ENCODE measurements at regions not wholly inside any gene's neighbourhood (a gene's known extent, or its start where the extent isn't known, plus 50 kb on each side); places are given as distances from the start of the nearest gene placed in this dataset.

DNA sequence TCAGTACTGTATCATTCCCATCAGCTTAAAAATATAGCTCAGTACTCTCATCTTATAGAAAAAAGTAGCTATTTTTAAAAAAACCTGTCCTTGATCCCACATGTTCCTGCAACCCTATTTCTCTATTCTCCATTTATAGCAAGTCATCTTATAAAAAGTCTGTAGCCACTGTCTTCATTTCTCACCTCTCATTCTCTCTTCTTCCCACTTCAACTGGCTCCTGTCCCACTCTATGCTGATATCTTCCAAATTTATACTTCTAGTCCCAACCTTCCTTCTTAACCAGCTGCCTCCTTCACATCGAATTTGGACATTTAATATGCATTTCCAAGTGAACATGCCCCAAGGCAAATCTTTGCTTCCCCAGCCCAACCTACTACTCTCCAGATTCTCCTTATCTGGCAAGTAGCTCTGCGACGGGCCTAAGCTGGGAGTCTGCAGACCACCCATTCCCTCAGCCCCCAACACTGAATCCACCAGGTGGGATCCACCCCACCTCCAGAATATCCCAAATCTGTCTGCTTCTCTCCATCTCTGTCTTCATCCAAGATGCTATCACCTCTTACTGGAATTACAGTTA, 52.0 kb upstream of the TANC2 start:
- no peak overlapping the region for H3K4me3 ChIP-seq (ENCODE audit: insufficient read depth, low read depth, low read length)
- DNase-seq = no peak
- H3K27me3 ChIP-seq (ENCODE audit: control insufficient read depth, insufficient read depth, low read length) = no peaks in the 10 kb centered on the region
- no peaks in the 10 kb centered on the region for H3K36me3 ChIP-seq (replicated peaks; ENCODE audit: control insufficient read depth, insufficient read depth, low read length)

DNA sequence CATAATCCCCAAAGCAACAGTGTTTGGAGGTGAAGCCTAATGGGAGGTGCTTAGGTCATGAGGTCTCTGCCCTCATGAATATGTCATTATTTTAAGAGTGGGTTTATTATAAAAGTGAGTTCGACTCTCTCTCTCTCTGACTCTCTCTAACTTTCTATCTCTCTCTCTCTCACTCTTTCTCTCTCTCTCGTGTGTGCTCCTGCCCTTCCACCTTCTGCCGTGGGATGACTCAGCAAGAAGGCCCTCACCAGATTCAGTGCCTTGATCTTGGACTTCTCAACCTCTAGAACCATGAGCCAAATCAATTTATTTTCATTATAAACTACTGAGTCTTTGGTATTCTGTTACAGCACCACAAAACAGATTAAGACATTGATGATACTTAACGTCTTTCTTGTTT, 53.7 kb upstream of the TANC2 start:
- no peak overlapping the region for H3K4me3 ChIP-seq (ENCODE audit: insufficient read depth, low read depth, low read length)
- no peaks in the 10 kb centered on the region for H3K36me3 ChIP-seq (replicated peaks; ENCODE audit: control insufficient read depth, insufficient read depth, low read length)
- no peak for DNase-seq
- H3K27me3 ChIP-seq (ENCODE audit: control insufficient read depth, insufficient read depth, low read length) = no peaks in the 10 kb centered on the region

DNA sequence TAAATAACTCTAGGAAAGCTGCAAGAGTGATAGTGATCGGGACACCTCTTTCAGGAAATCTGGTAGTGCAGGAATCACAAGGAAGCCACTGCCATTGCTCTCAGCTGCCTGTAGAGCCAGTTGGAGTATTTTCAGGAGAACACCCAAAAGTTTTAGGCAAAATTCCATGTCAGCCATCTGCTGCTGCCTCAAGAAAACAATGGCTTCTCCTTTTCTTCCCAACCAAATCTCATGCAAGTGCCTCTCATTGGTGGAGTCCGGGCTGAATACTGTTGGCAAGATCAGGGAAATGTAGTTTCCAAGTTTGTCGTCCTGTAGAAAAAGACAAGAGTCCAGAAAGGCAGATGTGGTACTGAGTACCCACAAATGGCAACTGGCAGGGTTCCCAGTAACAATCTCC, 54.9 kb upstream of the TANC2 start:
- no peaks in the 10 kb centered on the region for H3K27me3 ChIP-seq (ENCODE audit: control insufficient read depth, insufficient read depth, low read length)
- no peak for DNase-seq
- no peaks in the 10 kb centered on the region for H3K36me3 ChIP-seq (replicated peaks; ENCODE audit: control insufficient read depth, insufficient read depth, low read length)
- no peak overlapping the region for H3K4me3 ChIP-seq (ENCODE audit: insufficient read depth, low read depth, low read length)

DNA sequence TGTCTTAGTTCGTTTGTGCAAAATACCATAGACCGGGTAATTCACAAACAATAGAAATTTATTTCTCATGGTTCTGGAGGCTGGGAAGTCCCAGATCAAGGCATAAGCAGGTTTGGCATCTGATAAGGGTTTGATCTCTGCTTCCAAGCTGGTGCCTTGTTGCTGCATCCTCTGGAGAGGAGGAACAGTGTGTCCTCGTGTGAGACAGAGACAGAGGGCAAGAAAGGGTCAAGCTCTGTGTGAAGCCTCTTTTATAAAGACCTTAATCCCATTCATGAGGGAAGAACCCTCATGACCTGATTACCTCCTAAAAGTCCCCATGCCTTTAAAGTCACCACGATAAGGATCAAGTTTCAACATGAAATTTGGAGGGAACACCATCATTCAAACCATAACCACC, 55.8 kb upstream of the TANC2 start:
- Histone ChIP-seq H3K36me3 (replicated peaks; ENCODE audit: control insufficient read depth, insufficient read depth, low read length) (no peaks in the 10 kb centered on the region), H3K4me3 (ENCODE audit: insufficient read depth, low read depth, low read length) (no peak overlapping the region), H3K27me3 (ENCODE audit: control insufficient read depth, insufficient read depth, low read length) (no peaks in the 10 kb centered on the region)
- no peak for DNase-seq

DNA sequence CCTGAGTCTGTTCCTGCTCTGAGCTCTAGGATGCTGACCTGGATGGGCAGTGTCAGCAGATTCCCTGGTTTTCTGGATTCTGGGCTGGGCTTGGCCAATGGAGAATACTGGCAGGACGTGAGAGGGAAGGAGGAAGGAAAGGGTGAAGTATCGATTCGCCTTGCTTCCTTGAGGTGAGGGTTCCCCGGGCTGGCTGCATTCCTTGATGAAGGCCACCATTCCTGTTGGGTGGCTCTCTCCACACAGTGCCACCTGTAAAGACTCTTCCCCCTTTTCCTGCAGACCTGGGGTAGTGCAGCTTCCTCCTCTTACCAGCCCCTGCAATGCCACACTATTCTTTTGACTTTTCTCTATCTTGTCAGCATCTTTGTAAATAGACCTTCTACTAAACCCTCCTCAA, 58.1 kb upstream of the TANC2 start:
- Histone ChIP-seq H3K27me3 (ENCODE audit: control insufficient read depth, insufficient read depth, low read length) (no peaks in the 10 kb centered on the region), H3K4me3 (ENCODE audit: insufficient read depth, low read depth, low read length) (no peak overlapping the region), H3K36me3 (replicated peaks; ENCODE audit: control insufficient read depth, insufficient read depth, low read length) (no peaks in the 10 kb centered on the region)
- DNase-seq = no peak

DNA sequence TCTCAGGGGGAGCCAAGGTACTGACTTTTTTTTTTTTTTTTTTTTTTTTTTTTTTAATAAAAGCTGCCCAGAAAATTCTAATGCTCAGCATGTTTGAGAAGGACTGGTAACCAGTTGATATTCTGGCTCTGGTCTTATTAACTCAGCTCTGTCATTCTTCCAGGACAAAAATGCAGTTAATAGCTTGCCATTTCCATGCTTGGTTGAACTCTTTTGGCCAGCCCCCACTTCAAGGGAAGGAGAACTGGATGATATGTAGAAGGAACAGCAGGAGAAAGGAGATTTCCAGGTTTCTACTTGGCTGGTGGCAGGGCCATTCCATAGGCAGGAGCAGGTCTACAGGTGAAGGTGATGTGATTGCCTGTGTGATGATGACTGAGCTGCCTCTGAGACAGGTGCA, 59.2 kb upstream of the TANC2 start:
- H3K27me3 ChIP-seq (ENCODE audit: control insufficient read depth, insufficient read depth, low read length) = no peaks in the 10 kb centered on the region
- H3K4me3 ChIP-seq (ENCODE audit: insufficient read depth, low read depth, low read length) = no peak overlapping the region
- DNase-seq = no peak
- H3K36me3 ChIP-seq (replicated peaks; ENCODE audit: control insufficient read depth, insufficient read depth, low read length) = no peaks in the 10 kb centered on the region

DNA sequence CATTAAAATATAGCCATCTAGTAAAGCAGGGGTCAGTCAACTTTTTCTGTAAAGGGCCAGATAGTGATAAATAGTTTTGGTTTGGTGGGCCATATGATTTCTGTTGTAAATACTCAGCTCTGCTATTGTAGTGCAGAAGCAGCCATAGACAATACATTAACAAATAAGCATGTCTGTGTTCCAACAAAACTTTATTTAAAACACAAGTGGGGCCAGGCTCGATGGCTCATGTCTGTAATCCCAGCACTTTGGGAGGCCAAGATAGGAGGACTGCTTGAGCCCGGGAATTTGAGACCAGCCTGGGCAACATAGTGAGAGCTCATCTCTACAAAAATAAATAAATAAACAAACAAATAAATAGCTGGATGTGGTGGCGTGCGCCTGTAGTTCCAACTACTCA, 60.8 kb upstream of the TANC2 start:
- DNase-seq = no peak
- no peaks in the 10 kb centered on the region for H3K36me3 ChIP-seq (replicated peaks; ENCODE audit: control insufficient read depth, insufficient read depth, low read length)
- H3K27me3 ChIP-seq (ENCODE audit: control insufficient read depth, insufficient read depth, low read length) = no peaks in the 10 kb centered on the region
- H3K4me3 ChIP-seq (ENCODE audit: insufficient read depth, low read depth, low read length) = no peak overlapping the region

DNA sequence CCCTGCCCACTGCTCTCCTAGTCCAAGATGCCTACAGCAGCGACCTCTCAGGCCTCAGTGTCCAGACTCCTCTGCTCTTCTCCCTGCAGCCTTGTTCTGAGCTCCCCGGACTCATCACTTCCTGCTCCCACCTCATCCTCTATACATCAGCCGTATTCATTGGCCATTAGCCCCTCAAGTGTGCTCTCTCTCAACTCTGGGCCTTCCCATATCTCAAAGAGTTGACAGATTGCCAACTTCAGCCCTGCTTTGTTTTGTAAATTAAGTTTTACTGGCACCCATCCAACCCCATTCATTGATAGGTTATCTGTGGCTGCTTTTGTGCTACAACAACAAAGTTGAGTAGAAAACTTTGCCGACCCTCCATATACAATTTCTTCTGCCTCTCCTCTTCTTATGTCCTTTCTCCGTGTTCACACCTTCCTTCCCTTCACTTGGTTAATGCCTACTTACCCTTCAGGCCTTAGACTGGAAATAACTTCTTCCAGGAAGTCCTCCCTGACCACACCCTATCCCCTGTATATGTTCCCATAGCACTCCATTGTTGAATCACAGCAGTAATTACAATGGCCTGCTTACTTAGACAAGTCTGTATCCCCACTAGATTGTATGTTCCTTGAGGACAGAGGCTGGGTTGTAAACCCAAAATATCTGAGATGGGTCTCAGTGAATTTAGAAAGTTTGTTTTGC, 63.4 kb upstream of the TANC2 start:
- H3K36me3 ChIP-seq (replicated peaks; ENCODE audit: control insufficient read depth, insufficient read depth, low read length) = no peaks in the 10 kb centered on the region
- DNase-seq = no peak
- H3K27me3 ChIP-seq (ENCODE audit: control insufficient read depth, insufficient read depth, low read length) = no peaks in the 10 kb centered on the region
- H3K4me3 ChIP-seq (ENCODE audit: insufficient read depth, low read depth, low read length) = no peak overlapping the region

DNA sequence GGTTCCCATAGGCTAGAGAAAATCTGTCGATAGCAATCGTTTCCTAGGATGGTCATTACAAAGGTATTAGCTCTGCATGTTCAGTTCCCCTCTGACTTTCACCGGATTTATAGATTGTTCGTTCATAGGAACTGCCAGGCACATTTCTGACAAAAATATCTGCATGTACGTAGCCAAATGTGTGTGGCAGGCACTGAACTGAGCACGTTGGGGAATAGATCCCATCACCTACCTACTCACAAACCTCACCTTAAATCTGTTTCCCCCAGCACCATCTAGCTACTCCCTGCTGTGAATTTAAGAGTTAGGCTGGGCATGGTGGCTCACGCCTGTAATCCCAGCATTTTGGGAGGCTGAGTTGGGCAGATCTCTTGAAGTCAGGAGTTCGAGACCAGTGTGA, 64.5 kb upstream of the TANC2 start:
- no peaks in the 10 kb centered on the region for H3K27me3 ChIP-seq (ENCODE audit: control insufficient read depth, insufficient read depth, low read length)
- no peak for DNase-seq
- H3K36me3 ChIP-seq (replicated peaks; ENCODE audit: control insufficient read depth, insufficient read depth, low read length) = no peaks in the 10 kb centered on the region
- no peak overlapping the region for H3K4me3 ChIP-seq (ENCODE audit: insufficient read depth, low read depth, low read length)

DNA sequence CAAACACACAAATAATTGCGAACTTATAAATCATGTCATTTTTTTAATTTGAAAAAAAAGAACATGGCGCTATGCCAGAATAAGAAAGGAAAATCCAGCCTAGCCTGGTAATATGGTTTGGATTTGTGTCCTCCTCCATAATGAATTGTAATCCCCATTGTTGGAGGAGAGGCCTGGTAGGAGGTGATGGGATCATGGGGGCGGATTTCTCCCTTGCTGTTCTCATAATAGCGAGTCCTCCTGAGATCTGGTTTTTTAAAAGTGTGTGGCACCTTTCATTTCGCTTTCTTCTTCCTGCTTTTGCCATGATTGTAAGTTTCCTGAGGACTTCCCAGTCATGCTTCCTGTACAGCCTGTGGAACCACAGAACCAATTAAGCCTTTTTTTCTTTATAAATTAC, 65.9 kb upstream of the TANC2 start:
- H3K4me3 ChIP-seq (ENCODE audit: insufficient read depth, low read depth, low read length) = no peak overlapping the region
- no peaks in the 10 kb centered on the region for H3K36me3 ChIP-seq (replicated peaks; ENCODE audit: control insufficient read depth, insufficient read depth, low read length)
- H3K27me3 ChIP-seq (ENCODE audit: control insufficient read depth, insufficient read depth, low read length) = no peaks in the 10 kb centered on the region
- no peak for DNase-seq

DNA sequence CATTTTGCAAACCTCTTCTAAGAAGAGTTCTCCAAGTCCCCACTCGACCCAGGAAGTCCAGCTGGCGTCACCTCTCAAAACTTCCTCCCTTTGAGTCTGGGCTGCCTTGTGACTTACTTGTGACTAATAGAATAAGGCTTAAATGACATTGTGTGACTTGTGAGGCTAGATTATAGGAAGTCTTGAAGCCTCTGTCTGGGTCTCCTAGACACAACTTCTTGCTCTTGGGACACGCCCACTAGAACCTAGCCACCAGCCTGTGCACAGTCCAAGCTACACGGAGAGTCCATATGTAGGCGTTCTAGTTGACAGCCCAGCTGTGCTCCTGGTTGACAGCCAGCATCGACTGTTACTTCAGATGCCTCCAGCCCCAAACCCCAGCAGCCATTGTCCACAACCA, 66.7 kb upstream of the TANC2 start:
- Histone ChIP-seq H3K4me3 (ENCODE audit: insufficient read depth, low read depth, low read length) (no peak overlapping the region), H3K27me3 (ENCODE audit: control insufficient read depth, insufficient read depth, low read length) (no peaks in the 10 kb centered on the region), H3K36me3 (replicated peaks; ENCODE audit: control insufficient read depth, insufficient read depth, low read length) (no peaks in the 10 kb centered on the region)
- DNase-seq = no peak

DNA sequence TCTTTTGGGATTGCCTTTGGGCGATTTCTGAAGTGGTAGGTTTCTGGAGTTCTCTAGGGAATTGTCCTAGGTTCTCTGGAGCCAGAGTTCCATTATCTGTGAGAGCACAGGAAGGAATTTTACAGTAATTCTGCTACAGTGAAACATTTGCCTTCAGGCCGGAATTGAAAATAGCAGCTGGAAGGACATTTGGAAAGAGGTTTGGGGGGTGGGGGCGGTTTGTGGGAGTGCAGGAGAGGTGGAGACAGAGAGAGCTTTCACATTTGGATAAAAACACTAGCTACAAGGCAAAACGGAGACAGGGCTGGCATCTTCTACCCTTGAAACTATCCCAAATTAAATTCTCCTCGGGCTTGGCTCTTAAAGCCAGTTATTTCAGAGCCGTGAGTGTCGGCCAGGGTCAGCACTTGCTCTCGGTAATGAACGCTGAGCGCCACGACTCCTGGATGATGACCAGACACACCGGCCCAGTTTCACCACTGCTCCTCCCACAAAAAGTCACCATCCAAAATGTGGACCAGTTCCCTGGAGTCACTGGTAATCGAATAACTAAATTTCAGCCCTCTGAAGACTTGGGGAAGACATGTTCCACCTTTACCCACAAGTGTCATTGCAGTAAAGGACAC, 67.7 kb upstream of the TANC2 start:
- no peaks in the 10 kb centered on the region for H3K36me3 ChIP-seq (replicated peaks; ENCODE audit: control insufficient read depth, insufficient read depth, low read length)
- no peaks in the 10 kb centered on the region for H3K27me3 ChIP-seq (ENCODE audit: control insufficient read depth, insufficient read depth, low read length)
- DNase-seq = no peak
- H3K4me3 ChIP-seq (ENCODE audit: insufficient read depth, low read depth, low read length) = no peak overlapping the region

DNA sequence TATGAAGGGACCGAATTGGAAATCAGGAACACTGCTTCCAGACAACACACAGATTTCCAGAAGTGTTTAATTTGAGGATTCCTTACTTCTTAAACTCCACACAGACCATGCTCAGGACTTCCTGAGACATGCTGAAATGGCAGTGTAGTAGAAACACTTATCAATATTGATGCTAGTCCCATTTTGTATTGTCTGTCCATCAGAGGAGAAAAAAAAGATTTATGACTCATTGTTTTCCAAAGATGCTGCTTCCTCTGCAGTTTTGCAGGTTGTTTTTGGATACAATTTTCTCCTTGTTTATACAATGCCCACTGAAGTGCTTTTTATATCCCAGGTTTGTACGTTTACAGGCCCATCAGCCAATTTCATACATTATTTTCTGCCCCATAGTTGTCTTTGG, 68.3 kb upstream of the TANC2 start:
- no peak for DNase-seq
- Histone ChIP-seq H3K36me3 (replicated peaks; ENCODE audit: control insufficient read depth, insufficient read depth, low read length) (no peaks in the 10 kb centered on the region), H3K27me3 (ENCODE audit: control insufficient read depth, insufficient read depth, low read length) (no peaks in the 10 kb centered on the region), H3K4me3 (ENCODE audit: insufficient read depth, low read depth, low read length) (no peak overlapping the region)

DNA sequence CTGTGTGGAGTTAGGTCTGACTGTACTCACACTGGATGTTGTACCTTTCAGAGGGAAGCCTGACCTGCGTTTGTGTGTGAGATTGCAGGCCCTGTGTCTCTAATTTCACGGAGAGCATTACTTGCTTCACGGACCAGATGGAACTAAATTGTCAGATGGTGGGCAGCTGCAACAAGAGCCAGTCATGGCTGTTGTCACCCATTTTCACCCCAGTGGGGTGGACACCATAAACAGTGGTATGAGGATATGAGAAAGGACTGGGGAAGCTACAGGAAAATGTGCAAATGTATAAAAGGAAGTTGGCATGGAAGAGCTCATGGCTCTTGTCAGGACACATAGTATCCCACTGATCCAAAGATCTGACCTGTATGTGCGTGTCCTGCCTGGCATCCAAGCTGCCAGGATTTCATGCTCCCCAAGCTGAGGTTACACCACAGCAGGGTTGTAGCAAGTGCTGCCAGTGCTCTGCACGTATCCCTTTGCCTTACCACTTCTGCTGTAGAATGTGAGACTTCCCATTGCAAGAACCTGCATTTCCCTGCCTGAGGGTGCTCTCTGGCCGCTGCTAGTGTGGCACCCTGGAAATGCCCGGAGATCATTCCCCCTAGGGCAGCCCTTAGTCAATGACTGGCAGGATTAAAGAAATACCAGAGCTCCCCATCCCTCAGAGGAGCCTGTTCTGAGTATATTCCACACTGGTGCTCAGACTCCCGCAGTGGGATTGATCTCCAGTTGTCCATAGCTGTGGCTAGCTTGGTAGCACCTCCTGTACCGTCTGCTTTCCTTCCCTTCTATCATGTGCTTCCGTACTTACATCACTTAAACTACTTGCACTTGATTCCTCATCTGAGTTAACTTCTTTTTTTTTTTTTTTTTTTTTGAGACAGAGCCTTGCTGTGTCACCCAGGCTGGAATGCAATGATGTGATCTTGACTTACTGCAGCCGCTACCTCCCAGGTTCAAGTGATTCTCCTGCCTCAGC, 70.4 kb upstream of the TANC2 start:
- Histone ChIP-seq H3K27me3 (ENCODE audit: control insufficient read depth, insufficient read depth, low read length) (no peaks in the 10 kb centered on the region), H3K36me3 (replicated peaks; ENCODE audit: control insufficient read depth, insufficient read depth, low read length) (no peaks in the 10 kb centered on the region), H3K4me3 (ENCODE audit: insufficient read depth, low read depth, low read length) (no peak overlapping the region)
- no peak for DNase-seq

Data from H7 (cell line).